ENCODE measurements at regions not wholly inside any gene's neighbourhood (a gene's known extent, or its start where the extent isn't known, plus 50 kb on each side); places are given as distances from the start of the nearest gene placed in this dataset.

DNA sequence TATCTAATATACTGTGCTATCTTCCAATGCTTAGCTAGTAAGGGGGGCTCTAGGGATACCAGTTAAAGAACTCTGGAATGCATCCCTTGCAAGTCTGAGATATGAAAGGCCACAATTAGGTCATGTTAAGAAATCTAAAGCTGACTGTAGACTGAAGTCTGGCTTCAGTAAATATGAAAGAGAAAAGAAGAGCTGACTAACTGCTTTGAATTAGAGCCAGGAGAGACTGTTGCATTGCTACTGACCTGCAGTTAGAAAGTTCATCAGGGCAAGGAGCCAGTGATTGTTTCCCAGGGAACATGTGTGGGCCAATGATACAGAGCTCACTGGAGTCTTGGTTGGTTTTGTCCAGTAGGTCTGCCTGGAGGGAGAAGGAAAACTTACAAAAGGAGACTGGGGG is 472.1 kb upstream of the TNC start:
- no peak for DNase-seq (ENCODE audit: low spot score)
- in situ Hi-C loops (cut with MboI; ENCODE audit: low pct_unique_long_range_greater_than_20kb, low sequenced_read_pairs, unreplicated experiment), result no loop called here
- TF ChIP-seq, protein P1, sequence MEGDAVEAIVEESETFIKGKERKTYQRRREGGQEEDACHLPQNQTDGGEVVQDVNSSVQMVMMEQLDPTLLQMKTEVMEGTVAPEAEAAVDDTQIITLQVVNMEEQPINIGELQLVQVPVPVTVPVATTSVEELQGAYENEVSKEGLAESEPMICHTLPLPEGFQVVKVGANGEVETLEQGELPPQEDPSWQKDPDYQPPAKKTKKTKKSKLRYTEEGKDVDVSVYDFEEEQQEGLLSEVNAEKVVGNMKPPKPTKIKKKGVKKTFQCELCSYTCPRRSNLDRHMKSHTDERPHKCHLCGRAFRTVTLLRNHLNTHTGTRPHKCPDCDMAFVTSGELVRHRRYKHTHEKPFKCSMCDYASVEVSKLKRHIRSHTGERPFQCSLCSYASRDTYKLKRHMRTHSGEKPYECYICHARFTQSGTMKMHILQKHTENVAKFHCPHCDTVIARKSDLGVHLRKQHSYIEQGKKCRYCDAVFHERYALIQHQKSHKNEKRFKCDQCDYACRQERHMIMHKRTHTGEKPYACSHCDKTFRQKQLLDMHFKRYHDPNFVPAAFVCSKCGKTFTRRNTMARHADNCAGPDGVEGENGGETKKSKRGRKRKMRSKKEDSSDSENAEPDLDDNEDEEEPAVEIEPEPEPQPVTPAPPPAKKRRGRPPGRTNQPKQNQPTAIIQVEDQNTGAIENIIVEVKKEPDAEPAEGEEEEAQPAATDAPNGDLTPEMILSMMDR (IDR thresholded peaks at IDR 0.05; ENCODE audit: extremely low read depth, insufficient read depth, missing control alignments), result no peak

DNA sequence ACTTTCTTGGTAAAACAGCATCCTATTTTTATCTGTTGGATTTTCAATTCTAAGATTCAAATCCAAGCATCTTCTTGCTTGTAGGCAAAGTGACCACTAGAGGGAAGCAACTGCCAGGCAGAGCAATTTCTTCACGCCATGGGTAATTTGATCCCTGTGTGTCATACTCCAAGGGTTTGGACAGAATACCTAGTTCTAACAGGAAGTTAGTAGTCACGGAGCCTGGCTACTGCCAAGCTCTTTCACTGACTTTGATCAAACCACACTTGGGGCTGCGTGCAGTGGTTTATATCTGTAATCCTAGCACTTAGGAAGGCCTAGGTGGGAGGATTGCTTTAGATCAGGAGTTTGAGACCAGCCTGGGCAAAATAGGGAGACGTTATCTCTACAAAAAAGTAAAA is 473.6 kb upstream of the TNC start:
- in situ Hi-C loops (cut with MboI; ENCODE audit: low pct_unique_long_range_greater_than_20kb, low sequenced_read_pairs, unreplicated experiment), result no loop called here
- DNase-seq (ENCODE audit: low spot score), result peak; percentile 27
- TF ChIP-seq, protein P1 (IDR thresholded peaks at IDR 0.05; ENCODE audit: extremely low read depth, insufficient read depth, missing control alignments), result peak; percentile 63

DNA sequence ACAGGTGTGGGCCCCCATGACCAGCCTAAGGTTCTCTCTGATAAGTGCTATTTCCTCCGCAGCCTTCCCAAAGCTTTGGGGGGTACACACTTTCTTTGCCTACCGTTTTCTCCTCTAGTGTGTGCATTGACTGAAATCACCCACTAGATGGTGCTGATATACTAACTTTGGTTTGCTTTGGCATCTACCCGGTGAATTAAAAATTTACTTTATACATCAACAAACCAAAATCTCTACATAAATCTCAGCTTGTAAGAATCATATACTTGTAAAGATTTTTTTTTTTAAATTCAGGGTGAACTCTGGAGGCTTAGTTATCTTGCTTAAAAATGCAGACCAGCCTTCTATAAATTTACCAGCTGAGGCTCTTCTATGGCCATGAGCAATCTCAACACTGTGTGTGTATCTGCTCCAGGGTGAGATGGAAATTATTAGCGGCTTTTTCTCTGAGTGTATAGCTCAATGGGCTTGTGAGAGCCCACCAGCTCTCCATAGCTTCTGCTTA is 475.7 kb upstream of the TNC start:
- TF ChIP-seq, protein P1 (IDR thresholded peaks at IDR 0.05; ENCODE audit: extremely low read depth, insufficient read depth, missing control alignments), result peak; percentile 76
- in situ Hi-C loops (cut with MboI; ENCODE audit: low pct_unique_long_range_greater_than_20kb, low sequenced_read_pairs, unreplicated experiment), result no loop called here
- DNase-seq (ENCODE audit: low spot score), result peak; percentile 41

DNA sequence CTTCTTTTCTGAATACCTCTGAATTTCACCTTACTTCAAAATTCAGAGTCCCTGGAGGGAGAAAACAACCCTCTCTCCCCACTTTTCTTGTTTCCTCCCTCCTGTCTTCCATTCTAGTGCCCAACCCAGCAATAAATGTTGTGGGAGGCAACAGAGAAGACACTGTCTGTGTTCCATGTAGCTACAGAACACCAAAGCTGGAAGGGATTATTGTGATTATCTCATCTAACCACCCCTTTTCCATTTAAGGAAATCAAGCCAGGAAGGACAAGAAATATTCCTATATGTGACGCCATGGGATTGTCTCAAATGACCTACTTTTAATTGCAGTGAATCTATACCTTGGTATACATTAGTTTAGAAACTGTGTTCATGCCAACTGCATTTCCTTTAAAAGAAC is 476.6 kb upstream of the TNC start:
- TF ChIP-seq, protein P1 (IDR thresholded peaks at IDR 0.05; ENCODE audit: extremely low read depth, insufficient read depth, missing control alignments), result no peak
- DNase-seq (ENCODE audit: low spot score), result no peak
- in situ Hi-C loops (cut with MboI; ENCODE audit: low pct_unique_long_range_greater_than_20kb, low sequenced_read_pairs, unreplicated experiment), result no loop called here

DNA sequence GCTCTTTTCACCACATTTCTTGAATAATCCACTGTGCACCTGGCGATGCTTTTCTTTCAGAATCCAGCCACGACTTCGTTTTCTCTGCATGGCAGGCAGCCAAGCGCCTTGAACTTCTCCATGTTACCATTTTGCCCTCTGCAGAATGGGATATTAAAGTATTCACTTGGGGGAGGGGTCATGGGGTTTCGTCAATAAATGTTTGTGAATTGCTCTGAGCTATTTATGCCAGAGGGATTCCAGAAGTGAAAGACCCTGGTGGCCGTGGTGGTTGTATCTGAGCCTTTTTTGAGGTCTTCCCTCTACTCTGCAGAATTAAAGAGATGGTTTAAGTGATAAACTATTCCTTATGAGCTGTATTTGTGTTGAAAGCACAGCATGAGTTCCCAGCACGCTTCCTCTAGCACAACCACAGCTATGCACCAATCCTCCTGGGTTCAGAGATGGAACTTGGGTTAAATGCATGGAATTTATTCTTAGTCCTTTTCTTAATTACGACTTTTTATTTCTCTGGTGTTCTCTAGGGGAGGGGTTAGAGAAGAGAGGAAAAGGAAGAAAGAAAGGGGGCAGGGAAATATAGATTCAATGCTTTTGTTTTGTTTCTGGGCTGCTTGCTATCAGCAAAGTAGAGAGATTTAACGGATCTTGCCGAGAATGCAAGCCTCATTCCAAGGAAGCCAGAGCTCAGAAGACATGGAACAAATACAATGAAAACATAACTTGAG is 478.2 kb upstream of the TNC start:
- TF ChIP-seq, protein P1 (IDR thresholded peaks at IDR 0.05; ENCODE audit: extremely low read depth, insufficient read depth, missing control alignments), result no peak
- DNase-seq (ENCODE audit: low spot score), result no peak
- in situ Hi-C loops (cut with MboI; ENCODE audit: low pct_unique_long_range_greater_than_20kb, low sequenced_read_pairs, unreplicated experiment), result no loop called here

DNA sequence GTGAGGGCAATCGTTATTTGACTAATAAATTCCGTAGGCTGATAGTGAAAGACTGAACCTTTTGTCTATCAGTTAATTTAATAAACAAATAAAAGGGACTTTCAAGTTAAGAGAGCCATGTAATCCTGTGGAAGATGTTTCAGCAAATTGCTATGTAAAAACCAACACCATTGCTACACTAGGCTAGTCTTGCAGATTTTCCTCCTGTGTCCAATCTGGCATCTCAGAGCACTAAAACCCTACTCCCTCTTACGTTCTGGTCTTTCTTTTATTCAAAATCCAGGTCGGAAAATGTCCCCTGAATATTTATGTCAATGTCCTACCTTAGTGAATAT is 478.8 kb upstream of the TNC start:
- TF ChIP-seq, protein P1 (IDR thresholded peaks at IDR 0.05; ENCODE audit: extremely low read depth, insufficient read depth, missing control alignments), result no peak
- no peak for DNase-seq (ENCODE audit: low spot score)
- in situ Hi-C loops (cut with MboI; ENCODE audit: low pct_unique_long_range_greater_than_20kb, low sequenced_read_pairs, unreplicated experiment), result no loop called here
